ENCODE measurements at regions not wholly inside any gene's neighbourhood (a gene's known extent, or its start where the extent isn't known, plus 50 kb on each side); places are given as distances from the start of the nearest gene placed in this dataset.

- Histone ChIP-seq H3K9me3 (ENCODE audit: control insufficient read depth, insufficient read depth, low read depth, low read length) (no peaks in the 10 kb centered on the region), H3K4me1 (ENCODE audit: control insufficient read depth, extremely low read depth, insufficient read depth, low read length) (peaks cover 11% of the 10 kb centered on the region), H3K27me3 (ENCODE audit: control insufficient read depth, insufficient read depth, low read length) (no peaks in the 10 kb centered on the region), H3K4me3 (replicated peaks in 1 of 4; ENCODE audit: control extremely low read depth in 1 of 4, insufficient read depth in 1 of 4, low read depth in 3 of 4, low read length in 4 of 4) (no peak overlapping the region), H4K20me1 (ENCODE audit: control insufficient read depth, extremely low read depth, insufficient read depth, low read length) (no peaks in the 10 kb centered on the region), H3K36me3 (ENCODE audit: control insufficient read depth, insufficient read depth, low read length) (no peaks in the 10 kb centered on the region), H3K27ac (ENCODE audit: insufficient read depth, low read length) (peak overlapping the region; percentile 26), H3K9ac (ENCODE audit: insufficient read depth, low read length) (no peak overlapping the region), H2AFZ (ENCODE audit: low read length) (no peak overlapping the region), H3K4me2 (ENCODE audit: extremely low read depth, insufficient read depth, low read length) (no peak overlapping the region), H3K79me2 (ENCODE audit: control insufficient read depth, insufficient read depth, low read length) (peaks cover 51% of the 10 kb centered on the region)
- no peak for DNase-seq (ENCODE audit: low read depth in 2 of 2)
- TF ChIP-seq CTCF (conservative IDR thresholded peaks at IDR 0.05 in 1 of 2, IDR thresholded peaks at IDR 0.05 in 1 of 2; ENCODE audit: low read depth in 1 of 2, low read length in 2 of 2), result no peak
- no peak for TF ChIP-seq EZH2 (IDR thresholded peaks at IDR 0.05; ENCODE audit: low read length, missing control alignments)
Measured at GRCh38 chr7:131028295-131028694, 294.3 kb upstream of the KLF14 start.

- Histone ChIP-seq H3K36me3 (ENCODE audit: control insufficient read depth, insufficient read depth, low read length) (no peaks in the 10 kb centered on the region), H3K27me3 (ENCODE audit: control insufficient read depth, insufficient read depth, low read length) (no peaks in the 10 kb centered on the region), H3K9me3 (ENCODE audit: control insufficient read depth, insufficient read depth, low read depth, low read length) (no peaks in the 10 kb centered on the region), H3K4me1 (ENCODE audit: control insufficient read depth, extremely low read depth, insufficient read depth, low read length) (peaks cover 11% of the 10 kb centered on the region), H3K4me2 (ENCODE audit: extremely low read depth, insufficient read depth, low read length) (no peak overlapping the region), H2AFZ (ENCODE audit: low read length) (no peak overlapping the region), H3K9ac (ENCODE audit: insufficient read depth, low read length) (no peak overlapping the region), H3K27ac (ENCODE audit: insufficient read depth, low read length) (no peak overlapping the region), H4K20me1 (ENCODE audit: control insufficient read depth, extremely low read depth, insufficient read depth, low read length) (no peaks in the 10 kb centered on the region), H3K79me2 (ENCODE audit: control insufficient read depth, insufficient read depth, low read length) (peaks cover 55% of the 10 kb centered on the region), H3K4me3 (replicated peaks in 1 of 4; ENCODE audit: control extremely low read depth in 1 of 4, insufficient read depth in 1 of 4, low read depth in 3 of 4, low read length in 4 of 4) (no peak overlapping the region)
- TF ChIP-seq CTCF (conservative IDR thresholded peaks at IDR 0.05 in 1 of 2, IDR thresholded peaks at IDR 0.05 in 1 of 2; ENCODE audit: low read depth in 1 of 2, low read length in 2 of 2), result no peak
- no peak for TF ChIP-seq EZH2 (IDR thresholded peaks at IDR 0.05; ENCODE audit: low read length, missing control alignments)
- no peak for DNase-seq (ENCODE audit: low read depth in 2 of 2)
Measured at GRCh38 chr7:131029002-131029401, 295.0 kb upstream of the KLF14 start.

- TF ChIP-seq CTCF (conservative IDR thresholded peaks at IDR 0.05 in 1 of 2, IDR thresholded peaks at IDR 0.05 in 1 of 2; ENCODE audit: low read depth in 1 of 2, low read length in 2 of 2) (no peak), EZH2 (IDR thresholded peaks at IDR 0.05; ENCODE audit: low read length, missing control alignments) (no peak)
- Histone ChIP-seq H2AFZ (ENCODE audit: low read length) (no peak overlapping the region), H3K9me3 (ENCODE audit: control insufficient read depth, insufficient read depth, low read depth, low read length) (no peaks in the 10 kb centered on the region), H3K4me2 (ENCODE audit: extremely low read depth, insufficient read depth, low read length) (no peak overlapping the region), H3K27ac (ENCODE audit: insufficient read depth, low read length) (no peak overlapping the region), H3K4me3 (replicated peaks in 1 of 4; ENCODE audit: control extremely low read depth in 1 of 4, insufficient read depth in 1 of 4, low read depth in 3 of 4, low read length in 4 of 4) (no peak overlapping the region), H3K4me1 (ENCODE audit: control insufficient read depth, extremely low read depth, insufficient read depth, low read length) (peaks cover 11% of the 10 kb centered on the region), H3K9ac (ENCODE audit: insufficient read depth, low read length) (no peak overlapping the region), H4K20me1 (ENCODE audit: control insufficient read depth, extremely low read depth, insufficient read depth, low read length) (no peaks in the 10 kb centered on the region), H3K27me3 (ENCODE audit: control insufficient read depth, insufficient read depth, low read length) (no peaks in the 10 kb centered on the region), H3K79me2 (ENCODE audit: control insufficient read depth, insufficient read depth, low read length) (peaks cover 57% of the 10 kb centered on the region), H3K36me3 (ENCODE audit: control insufficient read depth, insufficient read depth, low read length) (no peaks in the 10 kb centered on the region)
- DNase-seq (ENCODE audit: low read depth in 2 of 2), result no peak
Measured at GRCh38 chr7:131031099-131031868, 296.4 kb upstream of the MKLN1 start.
